ENCODE measurements at regions not wholly inside any gene's neighbourhood (a gene's known extent, or its start where the extent isn't known, plus 50 kb on each side); places are given as distances from the start of the nearest gene placed in this dataset.

DNA sequence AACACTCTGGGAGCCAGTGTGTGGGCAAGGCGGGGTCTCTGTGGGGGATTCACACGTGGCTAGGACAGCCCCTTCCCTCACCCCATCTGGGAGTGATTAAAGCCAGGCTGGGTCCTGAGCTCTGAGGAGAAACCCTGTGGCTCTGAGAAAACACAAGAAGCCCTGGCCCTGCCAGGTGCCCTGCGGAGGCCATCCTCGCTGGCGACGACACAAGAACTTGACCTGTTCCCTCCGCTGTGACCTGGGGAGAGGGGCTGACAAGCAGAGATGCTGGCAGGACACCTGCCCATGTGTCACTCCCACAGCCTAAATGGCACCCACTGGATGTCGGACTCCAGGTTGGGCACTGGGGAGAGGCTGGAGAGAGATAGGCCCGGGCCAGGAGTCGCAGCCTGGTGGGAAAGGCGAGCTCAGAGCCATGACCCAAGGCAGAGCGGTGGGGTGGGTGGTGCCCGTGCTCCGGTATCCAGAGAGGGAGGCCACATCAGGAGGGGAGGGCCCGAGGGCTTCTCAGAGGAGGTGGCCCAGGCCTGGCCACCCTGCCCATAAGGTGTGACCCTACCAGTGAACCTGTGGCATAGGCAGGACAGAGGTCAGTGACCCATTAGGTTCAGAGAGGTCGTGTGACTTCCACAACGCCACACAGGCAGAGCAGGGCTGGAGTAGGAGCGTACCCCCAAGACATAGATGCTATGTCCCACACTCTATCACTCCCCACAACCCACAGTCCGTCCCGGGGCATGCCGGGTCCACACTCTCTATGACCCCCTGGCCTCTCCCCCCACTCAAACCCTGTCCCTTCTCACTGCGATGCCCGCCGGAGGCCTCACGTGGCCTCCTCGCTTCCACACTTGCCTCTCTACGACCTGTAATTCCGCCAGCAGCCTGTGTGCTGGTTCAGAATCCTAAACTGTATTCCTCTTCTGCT, 59.4 kb upstream of the HPCAL1 start:
- DNase-seq (ENCODE audit: low read depth in 2 of 2), result no peak

DNA sequence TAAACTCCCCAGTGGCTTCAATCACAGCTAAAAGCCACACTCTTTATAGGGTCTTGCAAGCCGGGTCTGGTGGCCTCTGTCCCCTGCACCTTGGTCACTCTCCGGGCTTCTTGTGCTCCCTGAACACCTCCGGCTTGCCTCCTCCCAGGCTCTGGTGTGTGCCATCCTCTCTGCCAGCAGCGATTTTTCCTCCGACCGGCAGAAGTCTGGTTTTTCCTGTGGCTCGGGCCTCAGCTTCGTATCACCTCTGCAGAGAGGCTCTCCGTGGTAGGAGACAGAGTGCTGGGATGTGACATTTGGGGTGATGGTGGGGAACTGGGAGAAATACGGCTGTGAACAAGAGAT, 58.8 kb upstream of the HPCAL1 start:
- H3K4me1 ChIP-seq (ENCODE audit: control insufficient read depth, extremely low read depth, insufficient read depth, low read length), result no peaks in the 10 kb centered on the region
- DNase-seq (ENCODE audit: low read depth in 2 of 2), result no peak
- no peak overlapping the region for H3K27ac ChIP-seq (ENCODE audit: insufficient read depth, low read length)
- no peak overlapping the region for H3K9ac ChIP-seq (ENCODE audit: insufficient read depth, low read length)
- no peaks in the 10 kb centered on the region for H3K79me2 ChIP-seq (ENCODE audit: control insufficient read depth, insufficient read depth, low read length)
- no peaks in the 10 kb centered on the region for H4K20me1 ChIP-seq (ENCODE audit: control insufficient read depth, extremely low read depth, insufficient read depth, low read length)
- no peaks in the 10 kb centered on the region for H3K36me3 ChIP-seq (ENCODE audit: control insufficient read depth, insufficient read depth, low read length)
- peaks cover 4% of the 10 kb centered on the region for H3K27me3 ChIP-seq (ENCODE audit: control insufficient read depth, insufficient read depth, low read length)
- no peak overlapping the region for H3K4me3 ChIP-seq (replicated peaks in 1 of 4; ENCODE audit: control extremely low read depth in 1 of 4, insufficient read depth in 1 of 4, low read depth in 3 of 4, low read length in 4 of 4)
- H2AFZ ChIP-seq (ENCODE audit: low read length), result no peak overlapping the region
- TF ChIP-seq EZH2 (IDR thresholded peaks at IDR 0.05; ENCODE audit: low read length, missing control alignments), result no peak
- TF ChIP-seq, protein P1, sequence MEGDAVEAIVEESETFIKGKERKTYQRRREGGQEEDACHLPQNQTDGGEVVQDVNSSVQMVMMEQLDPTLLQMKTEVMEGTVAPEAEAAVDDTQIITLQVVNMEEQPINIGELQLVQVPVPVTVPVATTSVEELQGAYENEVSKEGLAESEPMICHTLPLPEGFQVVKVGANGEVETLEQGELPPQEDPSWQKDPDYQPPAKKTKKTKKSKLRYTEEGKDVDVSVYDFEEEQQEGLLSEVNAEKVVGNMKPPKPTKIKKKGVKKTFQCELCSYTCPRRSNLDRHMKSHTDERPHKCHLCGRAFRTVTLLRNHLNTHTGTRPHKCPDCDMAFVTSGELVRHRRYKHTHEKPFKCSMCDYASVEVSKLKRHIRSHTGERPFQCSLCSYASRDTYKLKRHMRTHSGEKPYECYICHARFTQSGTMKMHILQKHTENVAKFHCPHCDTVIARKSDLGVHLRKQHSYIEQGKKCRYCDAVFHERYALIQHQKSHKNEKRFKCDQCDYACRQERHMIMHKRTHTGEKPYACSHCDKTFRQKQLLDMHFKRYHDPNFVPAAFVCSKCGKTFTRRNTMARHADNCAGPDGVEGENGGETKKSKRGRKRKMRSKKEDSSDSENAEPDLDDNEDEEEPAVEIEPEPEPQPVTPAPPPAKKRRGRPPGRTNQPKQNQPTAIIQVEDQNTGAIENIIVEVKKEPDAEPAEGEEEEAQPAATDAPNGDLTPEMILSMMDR (conservative IDR thresholded peaks at IDR 0.05 in 1 of 2, IDR thresholded peaks at IDR 0.05 in 1 of 2; ENCODE audit: low read depth in 1 of 2, low read length in 2 of 2), result no peak
- no peak overlapping the region for H3K4me2 ChIP-seq (ENCODE audit: extremely low read depth, insufficient read depth, low read length)
- H3K9me3 ChIP-seq (ENCODE audit: control insufficient read depth, insufficient read depth, low read depth, low read length), result no peaks in the 10 kb centered on the region

More for the DNA sequence above, 59.4 kb upstream of the HPCAL1 start:
- no peak overlapping the region for H3K4me2 ChIP-seq (ENCODE audit: extremely low read depth, insufficient read depth, low read length)
- no peak overlapping the region for H3K4me3 ChIP-seq (replicated peaks in 1 of 4; ENCODE audit: control extremely low read depth in 1 of 4, insufficient read depth in 1 of 4, low read depth in 3 of 4, low read length in 4 of 4)
- H2AFZ ChIP-seq (ENCODE audit: low read length), result no peak overlapping the region
- H3K4me1 ChIP-seq (ENCODE audit: control insufficient read depth, extremely low read depth, insufficient read depth, low read length), result no peaks in the 10 kb centered on the region
- H3K27ac ChIP-seq (ENCODE audit: insufficient read depth, low read length), result no peak overlapping the region
- no peaks in the 10 kb centered on the region for H3K36me3 ChIP-seq (ENCODE audit: control insufficient read depth, insufficient read depth, low read length)
- peaks cover 4% of the 10 kb centered on the region for H3K27me3 ChIP-seq (ENCODE audit: control insufficient read depth, insufficient read depth, low read length)
- no peaks in the 10 kb centered on the region for H3K9me3 ChIP-seq (ENCODE audit: control insufficient read depth, insufficient read depth, low read depth, low read length)
- no peaks in the 10 kb centered on the region for H3K79me2 ChIP-seq (ENCODE audit: control insufficient read depth, insufficient read depth, low read length)
- no peaks in the 10 kb centered on the region for H4K20me1 ChIP-seq (ENCODE audit: control insufficient read depth, extremely low read depth, insufficient read depth, low read length)
- H3K9ac ChIP-seq (ENCODE audit: insufficient read depth, low read length), result no peak overlapping the region
- TF ChIP-seq, protein P1 (conservative IDR thresholded peaks at IDR 0.05 in 1 of 2, IDR thresholded peaks at IDR 0.05 in 1 of 2; ENCODE audit: low read depth in 1 of 2, low read length in 2 of 2), result no peak
- no peak for TF ChIP-seq EZH2 (IDR thresholded peaks at IDR 0.05; ENCODE audit: low read length, missing control alignments)

DNA sequence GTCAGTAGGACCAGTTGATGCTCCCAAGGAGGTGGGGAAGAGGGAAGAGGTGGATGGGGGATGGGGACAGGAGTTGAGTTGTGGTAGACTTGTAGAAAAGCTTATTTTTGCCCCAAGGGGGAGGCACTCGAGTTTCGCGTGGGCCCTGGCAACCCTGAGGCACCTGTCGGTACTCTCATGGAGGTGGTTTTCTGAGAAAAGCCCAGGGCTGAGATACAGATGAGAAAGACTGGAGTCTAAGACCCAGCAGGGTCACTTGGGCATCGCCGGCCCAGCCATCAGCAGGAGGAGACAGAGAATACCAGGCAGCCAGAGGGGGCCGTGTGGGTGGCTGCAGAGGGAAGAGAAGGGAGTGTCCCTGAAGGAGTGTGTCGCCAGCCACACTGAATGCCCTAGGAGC, 57.7 kb upstream of the HPCAL1 start:
- DNase-seq (ENCODE audit: low read depth in 2 of 2), result no peak
- Histone ChIP-seq H3K9me3 (ENCODE audit: control insufficient read depth, insufficient read depth, low read depth, low read length) (no peaks in the 10 kb centered on the region), H3K27me3 (ENCODE audit: control insufficient read depth, insufficient read depth, low read length) (peaks cover 4% of the 10 kb centered on the region), H3K4me2 (ENCODE audit: extremely low read depth, insufficient read depth, low read length) (no peak overlapping the region), H3K27ac (ENCODE audit: insufficient read depth, low read length) (no peak overlapping the region), H3K79me2 (ENCODE audit: control insufficient read depth, insufficient read depth, low read length) (no peaks in the 10 kb centered on the region), H3K4me3 (replicated peaks in 1 of 4; ENCODE audit: control extremely low read depth in 1 of 4, insufficient read depth in 1 of 4, low read depth in 3 of 4, low read length in 4 of 4) (no peak overlapping the region), H3K9ac (ENCODE audit: insufficient read depth, low read length) (no peak overlapping the region), H4K20me1 (ENCODE audit: control insufficient read depth, extremely low read depth, insufficient read depth, low read length) (no peaks in the 10 kb centered on the region), H3K4me1 (ENCODE audit: control insufficient read depth, extremely low read depth, insufficient read depth, low read length) (no peaks in the 10 kb centered on the region), H2AFZ (ENCODE audit: low read length) (no peak overlapping the region), H3K36me3 (ENCODE audit: control insufficient read depth, insufficient read depth, low read length) (no peaks in the 10 kb centered on the region)
- no peak for TF ChIP-seq EZH2 (IDR thresholded peaks at IDR 0.05; ENCODE audit: low read length, missing control alignments)
